ENCODE measurements at regions not wholly inside any gene's neighbourhood (a gene's known extent, or its start where the extent isn't known, plus 50 kb on each side); places are given as distances from the start of the nearest gene placed in this dataset.

DNA sequence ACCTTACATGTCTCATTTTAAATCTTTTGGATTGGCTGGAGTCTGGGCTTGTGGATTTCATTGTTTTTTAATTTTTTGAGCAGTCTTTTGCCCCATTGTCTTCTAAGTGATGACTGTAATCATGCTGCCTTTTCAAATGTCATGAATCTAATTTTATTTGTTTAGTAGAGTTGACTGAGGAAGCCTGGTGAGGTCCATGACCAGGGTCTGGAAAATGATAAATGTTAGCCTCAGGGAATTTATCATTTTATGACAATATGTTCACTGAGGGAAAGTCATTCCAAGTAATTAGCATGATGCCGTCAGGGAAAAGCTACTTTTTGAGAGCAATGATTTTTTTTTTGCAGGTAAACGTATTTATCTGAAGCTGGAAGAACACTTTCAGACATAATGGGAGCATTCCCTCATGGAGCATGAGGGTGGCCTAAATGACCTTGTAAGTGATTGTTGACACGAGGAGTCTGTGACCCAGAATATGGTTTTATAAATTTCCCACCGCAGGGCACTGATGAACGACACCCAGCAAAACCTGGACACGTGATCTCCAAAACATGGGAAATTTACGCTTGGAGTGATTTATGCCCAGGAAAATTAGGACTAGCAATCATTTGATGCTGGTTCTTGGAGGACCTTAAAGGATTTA lies 155.3 kb upstream of the NABP1 start:
- TF ChIP-seq, protein P1, sequence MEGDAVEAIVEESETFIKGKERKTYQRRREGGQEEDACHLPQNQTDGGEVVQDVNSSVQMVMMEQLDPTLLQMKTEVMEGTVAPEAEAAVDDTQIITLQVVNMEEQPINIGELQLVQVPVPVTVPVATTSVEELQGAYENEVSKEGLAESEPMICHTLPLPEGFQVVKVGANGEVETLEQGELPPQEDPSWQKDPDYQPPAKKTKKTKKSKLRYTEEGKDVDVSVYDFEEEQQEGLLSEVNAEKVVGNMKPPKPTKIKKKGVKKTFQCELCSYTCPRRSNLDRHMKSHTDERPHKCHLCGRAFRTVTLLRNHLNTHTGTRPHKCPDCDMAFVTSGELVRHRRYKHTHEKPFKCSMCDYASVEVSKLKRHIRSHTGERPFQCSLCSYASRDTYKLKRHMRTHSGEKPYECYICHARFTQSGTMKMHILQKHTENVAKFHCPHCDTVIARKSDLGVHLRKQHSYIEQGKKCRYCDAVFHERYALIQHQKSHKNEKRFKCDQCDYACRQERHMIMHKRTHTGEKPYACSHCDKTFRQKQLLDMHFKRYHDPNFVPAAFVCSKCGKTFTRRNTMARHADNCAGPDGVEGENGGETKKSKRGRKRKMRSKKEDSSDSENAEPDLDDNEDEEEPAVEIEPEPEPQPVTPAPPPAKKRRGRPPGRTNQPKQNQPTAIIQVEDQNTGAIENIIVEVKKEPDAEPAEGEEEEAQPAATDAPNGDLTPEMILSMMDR (IDR thresholded peaks at IDR 0.05; ENCODE audit: insufficient read depth, low read length) = no peak
- no peak for TF ChIP-seq SPI1 (IDR thresholded peaks at IDR 0.05; ENCODE audit: borderline replicate concordance, low read depth)
- TF ChIP-seq GABPA (IDR thresholded peaks at IDR 0.05; ENCODE audit: low read depth) = no peak
- no peak for TF ChIP-seq POLR2AphosphoS5 (IDR thresholded peaks at IDR 0.05; ENCODE audit: low read depth)

Data from HL-60 (cell line).